Activated CD4-positive, alpha-beta memory T cell treated with anti-CD3 and anti-CD28 coated beads for 36 hours (primary cell): ENCODE measurements at regions not wholly inside any gene's neighbourhood (a gene's known extent, or its start where the extent isn't known, plus 50 kb on each side); places are given as distances from the start of the nearest gene placed in this dataset.
"Not testable (repeated sequence)": the region's sequence is repeated elsewhere in the genome, so short reads cannot be mapped to it uniquely, and the experiment has no call there.

Experiments used
- CTCF ChIA-PET: fragments of 350-600 bp; sonication (Branson Sonifier 250); formaldehyde crosslinking; loops from one replicate; lab custom pipeline; 2021; ENCODE audit warnings: antibody characterized with exemption, inconsistent platforms; lab: Charles Lee
- POLR2A ChIA-PET: fragments of 350-600 bp; sonication (Branson Sonifier 250); formaldehyde crosslinking; loops from one replicate; lab custom pipeline; 2021; ENCODE audit warnings: antibody characterized with exemption; lab: Charles Lee
- DNase-seq: peaks from one replicate; pipeline ENCODE4 v3.0.0-alpha.2; 2020
- H3K27ac Mint-ChIP-seq: one replicate; pipeline ENCODE4 v1.8.0; 2021; ENCODE audit warnings: mixed read lengths
- H3K27me3 Mint-ChIP-seq: one replicate; pipeline ENCODE4 v1.8.0; 2021; ENCODE audit warnings: mixed read lengths
- H3K36me3 Mint-ChIP-seq: one replicate; pipeline ENCODE4 v1.8.0; 2021; ENCODE audit warnings: mixed read lengths
- H3K4me1 Mint-ChIP-seq: one replicate; pipeline ENCODE4 v1.8.0; 2021; ENCODE audit warnings: low read depth, mixed read lengths
- H3K4me3 Mint-ChIP-seq: one replicate; pipeline ENCODE4 v1.8.0; 2021; ENCODE audit warnings: mild to moderate bottlenecking, mixed read lengths
- H3K9me3 Mint-ChIP-seq: one replicate; pipeline ENCODE4 v1.8.0; 2021; ENCODE audit warnings: mixed read lengths
- intact Hi-C: fragments of 100-400 bp; cut with micrococcal nuclease; formaldehyde crosslinking; loops from one replicate; pipeline ENCODE4 v1.15.1; 2023

DNA sequence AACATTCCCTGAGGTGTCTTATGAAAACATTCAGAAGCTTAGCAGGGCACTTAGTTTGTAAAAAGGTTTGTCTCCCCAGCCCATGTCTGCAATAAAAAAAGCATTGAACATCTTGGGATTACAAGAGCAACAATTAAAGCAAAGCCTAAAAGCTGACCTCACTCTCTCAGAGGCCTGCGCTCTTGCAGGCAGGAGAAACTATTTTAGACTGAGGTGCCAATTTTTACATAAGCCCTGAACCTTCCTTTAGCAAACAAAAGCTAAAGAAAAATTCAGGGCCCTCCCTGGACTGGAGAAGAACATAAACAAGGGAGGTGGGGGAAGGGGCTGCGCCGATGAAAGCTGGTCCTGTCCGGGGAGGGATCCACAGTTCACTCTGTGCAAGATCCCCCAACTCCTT, 312.7 kb upstream of the RNF32 start:
- H3K27ac Mint-ChIP-seq = no peak overlapping the region
- ChIA-PET POLR2A (no interaction called here), CTCF (no interaction called here)
- no peaks in the 10 kb centered on the region for H3K4me1 Mint-ChIP-seq
- no peaks in the 10 kb centered on the region for H3K36me3 Mint-ChIP-seq
- no peak overlapping the region for H3K4me3 Mint-ChIP-seq
- no peaks in the 10 kb centered on the region for H3K9me3 Mint-ChIP-seq
- no peak for DNase-seq
- intact Hi-C loops = no loop called here
- peaks cover 6% of the 10 kb centered on the region for H3K27me3 Mint-ChIP-seq

DNA sequence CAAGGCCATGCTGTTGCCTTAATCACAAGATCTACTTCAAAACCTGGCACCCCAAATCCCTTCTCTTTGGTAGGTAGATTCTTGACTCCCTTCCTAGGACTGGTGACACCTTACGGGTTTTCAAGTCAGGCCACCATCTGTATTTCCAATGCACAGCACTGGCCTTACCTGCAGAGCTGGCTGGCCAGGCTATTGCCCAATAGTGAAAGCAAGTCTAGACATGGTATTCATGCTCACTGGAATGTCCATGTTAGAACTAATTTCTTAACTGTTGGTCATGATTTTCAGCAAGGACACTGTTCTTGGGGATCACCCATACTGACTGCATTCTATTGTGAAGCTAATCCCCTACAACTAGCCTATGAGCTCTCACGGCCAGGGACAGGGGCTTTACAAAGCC, 313.1 kb upstream of the RNF32 start:
- CTCF ChIA-PET = no interaction called here
- intact Hi-C loops = no loop called here
- Mint-ChIP-seq H3K9me3 (no peaks in the 10 kb centered on the region), H3K27ac (no peak overlapping the region), H3K4me3 (no peak overlapping the region), H3K36me3 (no peaks in the 10 kb centered on the region), H3K27me3 (peaks cover 6% of the 10 kb centered on the region), H3K4me1 (no peaks in the 10 kb centered on the region)
- POLR2A ChIA-PET = no interaction called here
- no peak for DNase-seq

- DNase-seq = no peak
- ChIA-PET CTCF (no interaction called here), POLR2A (no interaction called here)
- no peaks in the 10 kb centered on the region for H3K36me3 Mint-ChIP-seq
- peaks cover 11% of the 10 kb centered on the region for H3K27me3 Mint-ChIP-seq
- H3K27ac Mint-ChIP-seq = no peak overlapping the region
- no peak overlapping the region for H3K4me3 Mint-ChIP-seq
- intact Hi-C loops = no loop called here
- H3K9me3 Mint-ChIP-seq = no peaks in the 10 kb centered on the region
- no peaks in the 10 kb centered on the region for H3K4me1 Mint-ChIP-seq
Measured at GRCh38 chr7:156324201-156324600, 316.4 kb upstream of the RNF32 start.

DNA sequence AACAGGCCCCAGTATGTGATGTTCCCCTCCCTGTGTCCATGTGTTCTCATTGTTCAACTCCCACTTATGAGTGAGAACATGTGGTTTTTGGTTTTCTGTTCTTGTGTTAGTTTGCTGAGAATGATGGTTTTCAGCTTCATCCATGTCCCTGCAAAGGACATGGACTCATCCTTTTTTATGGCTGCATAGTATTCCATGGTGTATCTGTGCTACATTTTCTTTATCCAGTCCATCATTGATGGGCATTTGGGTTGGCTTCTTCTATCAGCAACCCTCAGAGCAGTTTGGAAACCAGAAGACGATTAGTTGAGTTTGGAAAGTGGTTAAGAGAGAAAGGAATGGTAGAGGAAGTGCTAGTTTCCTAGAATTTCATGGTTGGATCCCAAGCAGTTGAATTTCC, 319.1 kb upstream of the RNF32 start:
- H3K4me3 Mint-ChIP-seq, H3K27me3 Mint-ChIP-seq, intact Hi-C loops, H3K9me3 Mint-ChIP-seq, H3K36me3 Mint-ChIP-seq, POLR2A ChIA-PET, CTCF ChIA-PET, H3K27ac Mint-ChIP-seq, DNase-seq, H3K4me1 Mint-ChIP-seq: not testable (repeated sequence)

DNA sequence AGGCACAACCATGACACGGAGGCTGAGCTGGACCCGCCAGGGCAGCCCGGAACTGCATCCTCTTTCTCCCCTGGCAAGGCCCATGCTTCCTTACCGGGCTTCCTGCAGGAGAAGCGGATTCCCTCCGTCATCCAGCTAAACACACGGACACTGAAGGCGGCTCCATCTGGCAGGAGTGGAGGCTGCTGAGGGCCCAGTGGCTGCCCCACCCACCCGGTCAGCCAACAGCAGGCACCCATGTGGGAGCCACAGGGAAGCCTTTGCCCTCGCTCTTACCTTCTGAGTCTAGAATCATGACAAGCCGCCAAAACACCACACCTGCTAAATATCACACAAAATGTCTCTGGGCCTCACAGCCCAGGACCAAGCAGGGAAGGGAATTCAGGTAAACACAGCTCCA, 321.6 kb upstream of the RNF32 start:
- no peak overlapping the region for H3K4me3 Mint-ChIP-seq
- CTCF ChIA-PET = no interaction called here

GRCh38 chr7:156318426-156318825, 322.1 kb upstream of the RNF32 start:
- H3K4me3 Mint-ChIP-seq = no peak overlapping the region
- intact Hi-C loops = no loop called here
- POLR2A ChIA-PET = no interaction called here
- CTCF ChIA-PET = no interaction called here
- no peaks in the 10 kb centered on the region for H3K36me3 Mint-ChIP-seq
- no peak overlapping the region for H3K27ac Mint-ChIP-seq
- peaks cover 6% of the 10 kb centered on the region for H3K27me3 Mint-ChIP-seq
- DNase-seq = no peak
- H3K4me1 Mint-ChIP-seq = no peaks in the 10 kb centered on the region
- H3K9me3 Mint-ChIP-seq = peaks cover 16% of the 10 kb centered on the region

More for the DNA sequence above, 321.6 kb upstream of the RNF32 start:
- Mint-ChIP-seq H3K36me3 (no peaks in the 10 kb centered on the region), H3K9me3 (peaks cover 16% of the 10 kb centered on the region), H3K27me3 (peaks cover 6% of the 10 kb centered on the region), H3K27ac (no peak overlapping the region), H3K4me1 (no peaks in the 10 kb centered on the region)
- intact Hi-C loops = no loop called here
- POLR2A ChIA-PET = no interaction called here
- no peak for DNase-seq

DNA sequence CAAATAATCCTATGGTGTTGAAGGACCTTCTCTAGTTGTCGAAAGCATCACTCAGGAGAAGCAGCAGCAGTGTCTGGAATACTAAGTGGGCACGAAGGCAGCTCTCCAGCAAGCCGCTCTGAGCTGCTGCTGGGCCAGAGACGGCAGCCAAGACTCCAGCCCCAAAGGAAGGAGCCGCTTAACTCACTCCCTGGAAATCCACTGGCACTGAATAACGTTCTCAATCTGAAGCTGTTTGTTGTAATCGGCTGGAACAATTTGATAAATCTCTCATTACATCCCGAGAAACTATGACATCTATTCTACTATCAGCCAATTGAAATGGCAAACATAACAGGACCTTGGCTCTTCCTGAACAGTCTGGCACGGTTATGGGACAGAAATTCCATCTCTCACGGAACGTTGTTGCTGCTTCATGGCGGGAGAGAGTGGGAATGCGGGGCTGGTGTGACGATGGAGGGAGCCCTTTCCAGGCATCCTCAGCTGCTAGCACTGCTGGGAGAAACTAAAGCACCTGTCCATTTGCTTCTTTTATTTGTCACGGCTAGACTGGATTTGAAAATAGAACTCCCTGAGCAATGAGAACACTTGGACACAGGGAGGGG, 331.5 kb upstream of the RNF32 start:
- H3K4me3 Mint-ChIP-seq = no peak overlapping the region
- intact Hi-C loops = no loop called here
- H3K36me3 Mint-ChIP-seq = no peaks in the 10 kb centered on the region
- H3K4me1 Mint-ChIP-seq = no peaks in the 10 kb centered on the region
- no peaks in the 10 kb centered on the region for H3K9me3 Mint-ChIP-seq
- CTCF ChIA-PET = no interaction called here
- no peaks in the 10 kb centered on the region for H3K27me3 Mint-ChIP-seq
- POLR2A ChIA-PET = no interaction called here
- H3K27ac Mint-ChIP-seq = no peak overlapping the region
- no peak for DNase-seq

GRCh38 chr7:156307193-156307592, 333.4 kb upstream of the RNF32 start:
- ChIA-PET CTCF (no interaction called here), POLR2A (no interaction called here)
- Mint-ChIP-seq H3K4me1 (no peaks in the 10 kb centered on the region), H3K9me3 (no peaks in the 10 kb centered on the region), H3K27me3 (no peaks in the 10 kb centered on the region), H3K36me3 (no peaks in the 10 kb centered on the region), H3K27ac (no peak overlapping the region), H3K4me3 (no peak overlapping the region)
- no peak for DNase-seq
- intact Hi-C loops = no loop called here

DNA sequence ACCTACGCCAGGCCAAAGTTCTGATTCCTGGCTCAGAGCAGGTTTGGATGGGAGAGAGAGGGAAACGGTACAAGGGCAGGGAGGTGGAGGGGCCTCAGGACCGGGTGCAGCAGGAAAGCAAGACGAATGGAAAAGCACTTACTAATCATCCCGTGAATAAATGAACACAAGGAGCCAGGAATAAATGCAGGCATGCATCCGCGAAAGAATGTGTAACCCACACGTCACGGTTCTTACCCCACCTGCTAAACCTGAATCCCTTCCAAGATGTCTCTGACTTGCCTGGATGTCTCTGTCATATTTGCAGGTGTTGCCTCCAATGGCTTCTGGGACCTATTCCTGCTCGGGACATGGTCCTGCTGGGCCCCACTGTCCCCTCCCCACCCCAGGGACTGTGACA, 335.2 kb upstream of the RNF32 start:
- peaks cover 5% of the 10 kb centered on the region for H3K9me3 Mint-ChIP-seq
- ChIA-PET POLR2A (no interaction called here), CTCF (no interaction called here)
- H3K27ac Mint-ChIP-seq = no peak overlapping the region
- no peaks in the 10 kb centered on the region for H3K27me3 Mint-ChIP-seq
- H3K4me1 Mint-ChIP-seq = no peaks in the 10 kb centered on the region
- H3K4me3 Mint-ChIP-seq = no peak overlapping the region
- intact Hi-C loops = no loop called here
- DNase-seq = no peak
- H3K36me3 Mint-ChIP-seq = no peaks in the 10 kb centered on the region

- Mint-ChIP-seq H3K4me1 (no peaks in the 10 kb centered on the region), H3K27ac (no peak overlapping the region), H3K27me3 (peaks cover 3% of the 10 kb centered on the region), H3K4me3 (no peak overlapping the region), H3K9me3 (peaks cover 10% of the 10 kb centered on the region), H3K36me3 (no peaks in the 10 kb centered on the region)
- POLR2A ChIA-PET = no interaction called here
- CTCF ChIA-PET = no interaction called here
- DNase-seq = no peak
- intact Hi-C loops = no loop called here
Measured at GRCh38 chr7:156282816-156283215, 357.8 kb upstream of the RNF32 start.

GRCh38 chr7:156279635-156280034, 360.9 kb upstream of the RNF32 start:
- H3K36me3 Mint-ChIP-seq = no peaks in the 10 kb centered on the region
- no peak overlapping the region for H3K27ac Mint-ChIP-seq
- H3K4me3 Mint-ChIP-seq = no peak overlapping the region
- CTCF ChIA-PET = no interaction called here
- POLR2A ChIA-PET = no interaction called here
- intact Hi-C loops = no loop called here
- H3K4me1 Mint-ChIP-seq = no peaks in the 10 kb centered on the region
- peaks cover 3% of the 10 kb centered on the region for H3K27me3 Mint-ChIP-seq
- DNase-seq = no peak
- peaks cover 10% of the 10 kb centered on the region for H3K9me3 Mint-ChIP-seq

- H3K27me3 Mint-ChIP-seq = peaks cover 5% of the 10 kb centered on the region
- H3K4me1 Mint-ChIP-seq = no peaks in the 10 kb centered on the region
- H3K36me3 Mint-ChIP-seq = no peaks in the 10 kb centered on the region
- no peaks in the 10 kb centered on the region for H3K9me3 Mint-ChIP-seq
- H3K4me3 Mint-ChIP-seq = no peak overlapping the region
- DNase-seq = no peak
- no peak overlapping the region for H3K27ac Mint-ChIP-seq
- ChIA-PET POLR2A (no interaction called here), CTCF (no interaction called here)
- intact Hi-C loops = no loop called here
Measured at GRCh38 chr7:156275292-156275691, 365.3 kb upstream of the RNF32 start.

- POLR2A ChIA-PET = no interaction called here
- DNase-seq = no peak
- Mint-ChIP-seq H3K27me3 (peaks cover 5% of the 10 kb centered on the region), H3K27ac (no peak overlapping the region), H3K4me1 (no peaks in the 10 kb centered on the region), H3K4me3 (no peak overlapping the region), H3K36me3 (no peaks in the 10 kb centered on the region), H3K9me3 (no peaks in the 10 kb centered on the region)
- CTCF ChIA-PET = no interaction called here
- intact Hi-C loops = no loop called here
Measured at GRCh38 chr7:156274557-156274956, 366.0 kb upstream of the RNF32 start.
